Keratinocyte (primary cell): ENCODE measurements at regions not wholly inside any gene's neighbourhood (a gene's known extent, or its start where the extent isn't known, plus 50 kb on each side); places are given as distances from the start of the nearest gene placed in this dataset.

Experiments used
- DNase-seq: peaks from one replicate; pipeline ENCODE4 v3.0.0-alpha.2; 2011; ENCODE audit warnings: low read depth, missing footprints, low spot score
- FAIRE-seq: peaks from 2 replicates; lab custom pipeline; 2011; peaks lifted over from hg19 to GRCh38; lab: Jason Lieb, UNC
- H2AFZ ChIP-seq: 2 replicates; pipeline ENCODE4 v1.6.0; 2012; ENCODE audit warnings: low read length, control low read depth, inconsistent platforms; ENCODE audit not compliant: control insufficient read depth
- H3K27ac ChIP-seq: 2 replicates; pipeline ENCODE4 v1.5.1; 2011; ENCODE audit warnings: low read length; ENCODE audit not compliant: control insufficient read depth, insufficient read depth
- H3K27me3 ChIP-seq: 3 replicates; pipeline ENCODE4 v1.6.0; 2011; ENCODE audit warnings: low read length; ENCODE audit not compliant: control insufficient read depth, insufficient read depth; ENCODE audit errors: extremely low read depth
- H3K36me3 ChIP-seq, 2 experiments: 2 replicates in 1 of 2; 3 replicates in 1 of 2; pipeline ENCODE4 v1.5.1; 2011; ENCODE audit warnings: low read length in 2 of 2, mild to moderate bottlenecking in 1 of 2; ENCODE audit not compliant: control insufficient read depth in 2 of 2, insufficient read depth in 2 of 2; ENCODE audit errors: extremely low read depth in 1 of 2
- H3K4me1 ChIP-seq: 3 replicates; pipeline ENCODE4 v1.5.1; 2011; ENCODE audit warnings: low read length; ENCODE audit not compliant: control insufficient read depth, insufficient read depth; ENCODE audit errors: extremely low read depth
- H3K4me2 ChIP-seq: 3 replicates; pipeline ENCODE4 v1.6.0; 2011; ENCODE audit warnings: low read depth, low read length; ENCODE audit not compliant: control insufficient read depth, insufficient read depth; ENCODE audit errors: extremely low read depth
- H3K4me3 ChIP-seq, 3 experiments: fragments of 200-600 bp in 1 of 3; sonication (generic) in 1 of 3; 2 replicates in 2 of 3; 3 replicates in 1 of 3; pipeline ENCODE4 v1.5.1; 2011 to 2016; ENCODE audit warnings: low read length in 3 of 3, mild to moderate bottlenecking in 3 of 3, control low read depth in 2 of 3, inconsistent platforms in 1 of 3, low read depth in 1 of 3, mixed read lengths in 1 of 3, mixed run types in 1 of 3, moderate library complexity in 1 of 3; ENCODE audit not compliant: control insufficient read depth in 2 of 3, insufficient read depth in 2 of 3; ENCODE audit errors: extremely low read depth in 1 of 3
- H3K79me2 ChIP-seq: 2 replicates; pipeline ENCODE4 v1.6.0; 2012; ENCODE audit warnings: low read length; ENCODE audit not compliant: control insufficient read depth, insufficient read depth
- H3K9ac ChIP-seq: 3 replicates; pipeline ENCODE4 v1.6.0; 2011; ENCODE audit warnings: low read length; ENCODE audit not compliant: control insufficient read depth, insufficient read depth; ENCODE audit errors: extremely low read depth
- H3K9me1 ChIP-seq: 3 replicates; pipeline ENCODE4 v1.6.0; 2011; ENCODE audit warnings: low read length; ENCODE audit not compliant: control insufficient read depth, insufficient read depth; ENCODE audit errors: extremely low read depth
- H3K9me3 ChIP-seq: 2 replicates; pipeline ENCODE4 v1.5.1; 2012; ENCODE audit warnings: low read depth, low read length; ENCODE audit not compliant: control insufficient read depth
- H4K20me1 ChIP-seq: 3 replicates; pipeline ENCODE4 v1.6.0; 2011; ENCODE audit warnings: low read length; ENCODE audit not compliant: control insufficient read depth, insufficient read depth; ENCODE audit errors: extremely low read depth
- CTCF ChIP-seq, 3 experiments: IDR thresholded peaks in 1 of 3; conservative IDR thresholded peaks in 1 of 3; optimal IDR thresholded peaks in 1 of 3; 2 replicates in 2 of 3; 3 replicates in 1 of 3; pipeline versions ENCODE3 to v1.5.1; 2011; ENCODE audit warnings: low read length in 3 of 3, mild to moderate bottlenecking in 3 of 3, moderate library complexity in 2 of 3, control low read depth in 1 of 3, inconsistent platforms in 1 of 3; ENCODE audit not compliant: insufficient read depth in 2 of 3; ENCODE audit errors: extremely low read depth in 1 of 3
- EZH2 ChIP-seq: IDR thresholded peaks from one replicate; pipeline ENCODE4 v1.6.1; 2012; ENCODE audit warnings: inconsistent platforms, mild to moderate bottlenecking, low read length, moderate library complexity
- dilution Hi-C: fragments of 300-500 bp; cut with MboI; formaldehyde crosslinking; loops from one replicate; pipeline ENCODE4 v1.7.0; 2020; ENCODE audit warnings: low sequenced_read_pairs; ENCODE audit not compliant: extremely low pct_ligation_motif_present

- no peaks in the 10 kb centered on the region for H4K20me1 ChIP-seq
- no peak for FAIRE-seq
- no peaks in the 10 kb centered on the region for H3K27me3 ChIP-seq
- H3K4me1 ChIP-seq = no peaks in the 10 kb centered on the region
- dilution Hi-C loops = no loop called here
- no peaks in the 10 kb centered on the region for H3K36me3 ChIP-seq
- no peaks in the 10 kb centered on the region for H3K9me3 ChIP-seq
- no peak for TF ChIP-seq CTCF (optimal IDR thresholded peaks at IDR 0.05 in 1 of 3, IDR thresholded peaks at IDR 0.05 in 1 of 3, conservative IDR thresholded peaks at IDR 0.05 in 1 of 3; ENCODE audit: extremely low read depth in 1 of 3, insufficient read depth in 2 of 3, low read length in 3 of 3)
- no peak for TF ChIP-seq EZH2
- no peak overlapping the region for H3K9ac ChIP-seq
- no peaks in the 10 kb centered on the region for H3K79me2 ChIP-seq
- no peak overlapping the region for H3K4me2 ChIP-seq
- no peak for DNase-seq
- H3K9me1 ChIP-seq = no peaks in the 10 kb centered on the region
- H3K4me3 ChIP-seq = no peak overlapping the region
- no peak overlapping the region for H3K27ac ChIP-seq
- no peak overlapping the region for H2AFZ ChIP-seq
These were observed 912.0 kb downstream of the GALC start for GRCh38 chr14:87081004-87081403.

GRCh38 chr14:87080146-87080545, 912.8 kb downstream of the GALC start:
- Histone ChIP-seq H3K9me1 (no peaks in the 10 kb centered on the region), H3K36me3 (no peaks in the 10 kb centered on the region), H3K4me2 (no peak overlapping the region), H3K79me2 (no peaks in the 10 kb centered on the region), H3K9me3 (no peaks in the 10 kb centered on the region), H3K27me3 (no peaks in the 10 kb centered on the region), H3K4me3 (no peak overlapping the region), H3K9ac (no peak overlapping the region), H2AFZ (no peak overlapping the region), H3K4me1 (no peaks in the 10 kb centered on the region), H3K27ac (no peak overlapping the region), H4K20me1 (no peaks in the 10 kb centered on the region)
- dilution Hi-C loops = no loop called here
- DNase-seq (no peak), FAIRE-seq (no peak)
- no peak for TF ChIP-seq EZH2
- no peak for TF ChIP-seq CTCF (optimal IDR thresholded peaks at IDR 0.05 in 1 of 3, IDR thresholded peaks at IDR 0.05 in 1 of 3, conservative IDR thresholded peaks at IDR 0.05 in 1 of 3; ENCODE audit: extremely low read depth in 1 of 3, insufficient read depth in 2 of 3, low read length in 3 of 3)
